ENCODE measurements at regions not wholly inside any gene's neighbourhood (a gene's known extent, or its start where the extent isn't known, plus 50 kb on each side); places are given as distances from the start of the nearest gene placed in this dataset.
A peak's percentile ranks its signal among the peaks of the same experiment; 100 is the strongest.

DNA sequence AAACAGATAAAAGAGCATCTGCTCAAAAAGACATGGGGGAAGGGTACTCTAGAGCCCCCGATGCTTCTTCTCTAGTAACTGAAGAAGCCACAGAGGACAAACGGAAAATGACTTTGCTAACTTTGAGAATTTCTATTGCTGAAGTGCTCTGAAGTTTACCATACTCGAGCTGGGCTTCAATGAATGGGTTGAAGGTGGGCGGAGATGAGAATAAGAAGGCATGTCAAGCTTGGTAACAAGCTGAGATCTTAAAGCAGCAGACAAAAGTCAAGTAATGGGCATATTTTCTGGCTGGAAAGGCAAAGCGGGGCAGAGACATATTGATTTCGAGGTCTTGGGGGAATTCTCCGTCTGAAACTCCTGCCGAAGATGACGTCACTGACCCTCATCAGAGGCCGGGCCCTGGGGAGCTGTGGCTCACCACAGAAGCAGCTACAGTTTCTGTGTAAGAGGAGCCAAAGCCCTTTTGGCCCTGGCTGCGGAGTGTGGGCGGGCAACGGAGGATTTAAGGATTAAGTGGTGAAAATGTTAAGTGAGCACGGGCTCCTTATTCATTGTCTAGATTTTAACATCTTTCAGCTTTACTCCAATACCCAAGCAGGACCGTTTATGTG is 115.8 kb upstream of the SLIT3 start:
- Histone ChIP-seq H3K27ac (ENCODE audit: low read length) (no peak overlapping the region), H3K4me3 (ENCODE audit: low read length) (no peak overlapping the region), H3K36me3 (ENCODE audit: control insufficient read depth, insufficient read depth, low read length) (no peaks in the 10 kb centered on the region), H3K4me1 (ENCODE audit: control insufficient read depth, insufficient read depth, low read length) (peaks cover 15% of the 10 kb centered on the region), H3K9me3 (replicated peaks; ENCODE audit: control insufficient read depth, low read depth, low read length) (no peaks in the 10 kb centered on the region), H3K27me3 (ENCODE audit: control insufficient read depth, insufficient read depth, low read length) (no peaks in the 10 kb centered on the region)
- 34% methylated on average over 10 of the region's 15 CpGs for WGBS (ENCODE audit: insufficient coverage)
- DNase-seq, result peak; percentile 66

DNA sequence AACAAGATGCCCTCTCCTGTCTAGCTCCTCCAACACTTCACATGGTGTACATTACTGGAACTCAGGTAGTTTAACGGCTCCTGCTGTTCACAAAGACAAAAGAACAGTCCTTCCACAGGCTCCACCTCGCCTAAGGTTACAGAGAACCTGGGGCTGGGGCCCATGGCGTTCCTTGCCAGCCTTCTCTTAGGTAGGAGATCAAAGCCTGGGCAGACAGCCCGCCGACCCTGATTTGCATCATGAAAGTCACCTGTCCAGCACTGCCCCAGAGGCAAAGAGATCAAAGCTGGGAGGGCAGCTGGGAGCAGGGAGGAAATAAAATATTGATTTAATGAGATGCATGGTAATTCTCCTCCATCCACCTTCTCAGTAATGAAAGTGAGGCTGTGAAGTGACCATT is 115.0 kb upstream of the SLIT3 start:
- H3K36me3 ChIP-seq (ENCODE audit: control insufficient read depth, insufficient read depth, low read length), result no peaks in the 10 kb centered on the region
- no peak overlapping the region for H3K4me3 ChIP-seq (ENCODE audit: low read length)
- no peaks in the 10 kb centered on the region for H3K9me3 ChIP-seq (replicated peaks; ENCODE audit: control insufficient read depth, low read depth, low read length)
- H3K27ac ChIP-seq (ENCODE audit: low read length), result no peak overlapping the region
- peaks cover 20% of the 10 kb centered on the region for H3K4me1 ChIP-seq (ENCODE audit: control insufficient read depth, insufficient read depth, low read length)
- 61% methylated on average over 5 of the region's 5 CpGs for WGBS (ENCODE audit: insufficient coverage)
- no peak for DNase-seq
- no peaks in the 10 kb centered on the region for H3K27me3 ChIP-seq (ENCODE audit: control insufficient read depth, insufficient read depth, low read length)

DNA sequence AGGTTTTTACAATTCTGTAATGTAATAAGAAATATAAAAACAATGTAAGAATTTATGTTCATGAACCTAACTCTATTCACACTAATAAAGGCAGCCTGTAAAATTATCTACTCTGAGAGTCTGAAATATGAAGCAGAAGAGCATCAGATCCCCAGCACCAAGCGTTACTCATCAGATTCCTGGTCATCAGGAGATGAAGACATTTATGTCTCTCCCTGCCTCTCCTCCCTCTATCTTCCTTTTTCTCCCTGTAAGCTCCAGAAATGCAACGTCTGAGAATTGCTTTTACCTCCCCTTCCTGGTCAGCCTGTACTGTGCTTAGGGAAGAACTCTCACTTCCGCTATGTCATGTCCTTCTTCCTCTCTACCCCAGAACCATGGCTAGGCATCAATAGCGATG is 114.4 kb upstream of the SLIT3 start:
- DNase-seq, result no peak
- no peaks in the 10 kb centered on the region for H3K36me3 ChIP-seq (ENCODE audit: control insufficient read depth, insufficient read depth, low read length)
- H3K27me3 ChIP-seq (ENCODE audit: control insufficient read depth, insufficient read depth, low read length), result no peaks in the 10 kb centered on the region
- no peak overlapping the region for H3K27ac ChIP-seq (ENCODE audit: low read length)
- H3K4me3 ChIP-seq (ENCODE audit: low read length), result no peak overlapping the region
- WGBS (ENCODE audit: insufficient coverage), result 48% methylated on average over 2 of the region's 4 CpGs
- H3K9me3 ChIP-seq (replicated peaks; ENCODE audit: control insufficient read depth, low read depth, low read length), result no peaks in the 10 kb centered on the region
- peaks cover 24% of the 10 kb centered on the region for H3K4me1 ChIP-seq (ENCODE audit: control insufficient read depth, insufficient read depth, low read length)

- no peak overlapping the region for H3K27ac ChIP-seq (ENCODE audit: low read length)
- H3K36me3 ChIP-seq (ENCODE audit: control insufficient read depth, insufficient read depth, low read length), result no peaks in the 10 kb centered on the region
- WGBS (ENCODE audit: insufficient coverage), result no CpG with 5 or more reads among the region's 2 CpGs
- DNase-seq, result no peak
- H3K4me3 ChIP-seq (ENCODE audit: low read length), result no peak overlapping the region
- H3K27me3 ChIP-seq (ENCODE audit: control insufficient read depth, insufficient read depth, low read length), result no peaks in the 10 kb centered on the region
- H3K4me1 ChIP-seq (ENCODE audit: control insufficient read depth, insufficient read depth, low read length), result peaks cover 26% of the 10 kb centered on the region
- H3K9me3 ChIP-seq (replicated peaks; ENCODE audit: control insufficient read depth, low read depth, low read length), result no peaks in the 10 kb centered on the region
These were observed 112.5 kb upstream of the SLIT3 start for GRCh38 chr5:169413416-169413815.

- Histone ChIP-seq H3K4me3 (ENCODE audit: low read length) (no peak overlapping the region), H3K27me3 (ENCODE audit: control insufficient read depth, insufficient read depth, low read length) (no peaks in the 10 kb centered on the region), H3K36me3 (ENCODE audit: control insufficient read depth, insufficient read depth, low read length) (no peaks in the 10 kb centered on the region), H3K27ac (ENCODE audit: low read length) (no peak overlapping the region), H3K4me1 (ENCODE audit: control insufficient read depth, insufficient read depth, low read length) (peaks cover 26% of the 10 kb centered on the region), H3K9me3 (replicated peaks; ENCODE audit: control insufficient read depth, low read depth, low read length) (no peaks in the 10 kb centered on the region)
- peak; percentile 74 for DNase-seq
- WGBS (ENCODE audit: insufficient coverage), result no CpG with 5 or more reads among the region's 2 CpGs
These were observed 111.9 kb upstream of the SLIT3 start for GRCh38 chr5:169412831-169413230.

DNA sequence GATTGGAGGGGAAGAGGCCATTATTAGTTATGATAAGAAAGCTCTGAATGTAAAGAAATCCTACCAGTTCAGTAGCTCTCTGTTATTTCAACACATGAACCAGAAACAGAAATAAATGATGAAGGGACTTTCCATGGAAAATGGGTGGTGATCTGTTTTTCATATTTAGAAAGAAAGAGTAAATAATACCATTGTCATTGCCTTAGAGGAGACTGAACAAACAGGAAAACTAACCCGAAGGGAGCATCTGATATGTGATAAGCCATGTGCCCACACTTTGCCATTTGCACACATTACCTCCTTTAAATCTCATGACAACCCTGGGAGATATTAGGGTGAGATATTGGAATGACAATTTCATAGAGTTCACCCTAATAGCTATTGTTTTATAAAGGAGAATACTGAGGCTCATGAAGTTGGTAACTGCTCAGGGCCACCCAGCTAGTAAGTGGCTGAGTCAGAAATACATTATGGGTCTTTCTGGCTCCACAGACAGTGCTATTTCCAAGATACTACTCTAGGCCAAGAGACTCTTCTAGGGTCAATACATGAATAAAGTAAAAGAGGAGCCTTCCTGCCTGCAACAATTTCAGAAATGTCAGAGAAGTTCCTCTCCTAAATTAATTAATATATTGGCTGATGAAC is 111.0 kb upstream of the SLIT3 start:
- WGBS (ENCODE audit: insufficient coverage), result no CpG with 5 or more reads among the region's 1 CpG
- DNase-seq, result peak; percentile 47
- Histone ChIP-seq H3K9me3 (replicated peaks; ENCODE audit: control insufficient read depth, low read depth, low read length) (no peaks in the 10 kb centered on the region), H3K36me3 (ENCODE audit: control insufficient read depth, insufficient read depth, low read length) (no peaks in the 10 kb centered on the region), H3K4me1 (ENCODE audit: control insufficient read depth, insufficient read depth, low read length) (peaks cover 21% of the 10 kb centered on the region), H3K27me3 (ENCODE audit: control insufficient read depth, insufficient read depth, low read length) (no peaks in the 10 kb centered on the region), H3K4me3 (ENCODE audit: low read length) (no peak overlapping the region), H3K27ac (ENCODE audit: low read length) (no peak overlapping the region)

DNA sequence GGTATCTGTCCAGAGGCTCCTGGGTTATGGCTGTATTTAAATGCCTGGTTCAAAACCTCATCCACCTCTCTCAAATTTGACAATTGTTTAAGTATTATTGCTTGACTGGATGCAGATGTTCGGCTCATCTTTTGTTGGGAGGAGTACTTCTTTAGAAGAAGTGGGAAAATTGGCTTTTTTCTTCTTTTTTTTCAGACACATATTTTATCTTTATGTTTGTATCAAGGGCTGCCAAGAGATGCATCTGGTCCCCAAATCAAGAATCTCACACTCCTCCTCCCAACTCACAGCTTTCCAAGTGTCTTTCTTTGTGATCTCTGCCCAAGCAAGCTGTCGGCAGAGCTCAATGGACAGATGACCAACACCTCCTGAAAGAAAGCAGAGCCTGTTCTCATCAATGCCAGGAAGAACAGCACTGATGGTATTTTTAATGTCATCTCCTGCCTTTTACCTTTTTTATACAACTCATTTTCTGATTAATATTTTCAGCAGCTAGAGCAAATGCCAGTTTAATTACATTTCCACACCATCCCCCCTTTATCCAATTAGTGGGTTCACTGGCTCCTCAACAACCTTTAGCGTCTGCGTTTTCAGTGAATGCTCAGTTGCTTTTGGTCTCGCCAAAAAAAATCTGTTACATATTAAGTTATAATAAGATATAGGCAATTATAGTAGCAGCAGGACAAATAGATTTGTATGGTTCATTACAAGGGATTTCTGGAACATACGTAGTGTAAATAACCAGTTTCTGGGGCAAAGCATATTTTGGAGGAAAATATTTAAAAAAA is 110.3 kb upstream of the SLIT3 start:
- Histone ChIP-seq H3K27ac (ENCODE audit: low read length) (no peak overlapping the region), H3K4me1 (ENCODE audit: control insufficient read depth, insufficient read depth, low read length) (peaks cover 15% of the 10 kb centered on the region), H3K4me3 (ENCODE audit: low read length) (no peak overlapping the region), H3K36me3 (ENCODE audit: control insufficient read depth, insufficient read depth, low read length) (no peaks in the 10 kb centered on the region), H3K9me3 (replicated peaks; ENCODE audit: control insufficient read depth, low read depth, low read length) (no peaks in the 10 kb centered on the region), H3K27me3 (ENCODE audit: control insufficient read depth, insufficient read depth, low read length) (no peaks in the 10 kb centered on the region)
- 18% methylated on average over 1 of the region's 6 CpGs for WGBS (ENCODE audit: insufficient coverage)
- DNase-seq, result peak; percentile 76

DNA sequence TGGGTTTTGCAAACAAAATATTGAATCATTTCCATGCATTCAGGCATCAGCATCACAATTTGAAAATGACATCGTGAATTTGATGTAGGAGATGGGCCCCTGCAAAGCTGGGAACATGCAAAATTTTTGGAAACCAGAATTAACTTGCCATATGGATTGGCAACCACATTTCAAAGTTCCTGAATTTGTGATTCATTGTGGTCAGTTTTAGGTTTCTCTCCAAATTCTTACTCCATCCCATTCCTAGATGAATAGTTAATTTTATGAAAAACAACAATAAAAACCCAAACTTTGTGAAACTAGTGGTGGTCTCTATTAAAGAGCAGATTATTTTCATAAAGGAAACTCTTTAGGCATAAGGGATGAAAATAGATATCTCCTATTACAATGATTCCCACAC is 107.8 kb upstream of the SLIT3 start:
- no peaks in the 10 kb centered on the region for H3K27me3 ChIP-seq (ENCODE audit: control insufficient read depth, insufficient read depth, low read length)
- peaks cover 15% of the 10 kb centered on the region for H3K4me1 ChIP-seq (ENCODE audit: control insufficient read depth, insufficient read depth, low read length)
- no peak for DNase-seq
- H3K9me3 ChIP-seq (replicated peaks; ENCODE audit: control insufficient read depth, low read depth, low read length), result no peaks in the 10 kb centered on the region
- no peak overlapping the region for H3K27ac ChIP-seq (ENCODE audit: low read length)
- no peaks in the 10 kb centered on the region for H3K36me3 ChIP-seq (ENCODE audit: control insufficient read depth, insufficient read depth, low read length)
- no peak overlapping the region for H3K4me3 ChIP-seq (ENCODE audit: low read length)
- WGBS (ENCODE audit: insufficient coverage), result no CpG with 5 or more reads among the region's 1 CpG

- no peak for DNase-seq
- Histone ChIP-seq H3K9me3 (replicated peaks; ENCODE audit: control insufficient read depth, low read depth, low read length) (no peaks in the 10 kb centered on the region), H3K36me3 (ENCODE audit: control insufficient read depth, insufficient read depth, low read length) (no peaks in the 10 kb centered on the region), H3K4me1 (ENCODE audit: control insufficient read depth, insufficient read depth, low read length) (peaks cover 15% of the 10 kb centered on the region), H3K27ac (ENCODE audit: low read length) (no peak overlapping the region), H3K27me3 (ENCODE audit: control insufficient read depth, insufficient read depth, low read length) (no peaks in the 10 kb centered on the region), H3K4me3 (ENCODE audit: low read length) (no peak overlapping the region)
- WGBS (ENCODE audit: insufficient coverage), result 89% methylated on average over 2 of the region's 4 CpGs
These were observed 107.2 kb upstream of the SLIT3 start for GRCh38 chr5:169408171-169408570.

DNA sequence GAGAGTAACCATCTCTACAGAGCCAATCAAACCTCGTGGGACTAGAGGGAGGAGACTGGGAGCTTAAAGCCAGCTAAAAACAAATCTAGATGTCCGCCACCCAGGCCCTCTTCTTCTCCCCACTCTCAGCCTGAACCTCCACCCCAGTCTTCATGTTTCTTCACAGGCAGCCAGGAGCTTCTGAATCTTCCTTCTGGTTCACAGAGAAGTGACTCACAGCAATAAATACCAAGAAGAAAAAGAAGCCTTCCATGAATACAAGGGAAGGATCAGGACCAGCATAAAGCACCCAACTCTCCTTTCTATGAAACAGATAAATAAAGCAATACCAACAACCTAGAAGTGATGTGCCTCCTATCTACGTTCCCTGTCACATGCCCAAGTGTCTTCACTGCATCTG is 103.3 kb upstream of the SLIT3 start:
- Histone ChIP-seq H3K36me3 (ENCODE audit: control insufficient read depth, insufficient read depth, low read length) (no peaks in the 10 kb centered on the region), H3K9me3 (replicated peaks; ENCODE audit: control insufficient read depth, low read depth, low read length) (no peaks in the 10 kb centered on the region), H3K27me3 (ENCODE audit: control insufficient read depth, insufficient read depth, low read length) (no peaks in the 10 kb centered on the region), H3K4me3 (ENCODE audit: low read length) (no peak overlapping the region), H3K4me1 (ENCODE audit: control insufficient read depth, insufficient read depth, low read length) (no peaks in the 10 kb centered on the region), H3K27ac (ENCODE audit: low read length) (no peak overlapping the region)
- WGBS (ENCODE audit: insufficient coverage), result 83% methylated on average over 1 of the region's 3 CpGs
- no peak for DNase-seq

Measured in muscle of leg (tissue), 3 donors.